ENCODE measurements at regions not wholly inside any gene's neighbourhood (a gene's known extent, or its start where the extent isn't known, plus 50 kb on each side); places are given as distances from the start of the nearest gene placed in this dataset.
"Not testable (repeated sequence)": the region's sequence is repeated elsewhere in the genome, so short reads cannot be mapped to it uniquely, and the experiment has no call there.

DNA sequence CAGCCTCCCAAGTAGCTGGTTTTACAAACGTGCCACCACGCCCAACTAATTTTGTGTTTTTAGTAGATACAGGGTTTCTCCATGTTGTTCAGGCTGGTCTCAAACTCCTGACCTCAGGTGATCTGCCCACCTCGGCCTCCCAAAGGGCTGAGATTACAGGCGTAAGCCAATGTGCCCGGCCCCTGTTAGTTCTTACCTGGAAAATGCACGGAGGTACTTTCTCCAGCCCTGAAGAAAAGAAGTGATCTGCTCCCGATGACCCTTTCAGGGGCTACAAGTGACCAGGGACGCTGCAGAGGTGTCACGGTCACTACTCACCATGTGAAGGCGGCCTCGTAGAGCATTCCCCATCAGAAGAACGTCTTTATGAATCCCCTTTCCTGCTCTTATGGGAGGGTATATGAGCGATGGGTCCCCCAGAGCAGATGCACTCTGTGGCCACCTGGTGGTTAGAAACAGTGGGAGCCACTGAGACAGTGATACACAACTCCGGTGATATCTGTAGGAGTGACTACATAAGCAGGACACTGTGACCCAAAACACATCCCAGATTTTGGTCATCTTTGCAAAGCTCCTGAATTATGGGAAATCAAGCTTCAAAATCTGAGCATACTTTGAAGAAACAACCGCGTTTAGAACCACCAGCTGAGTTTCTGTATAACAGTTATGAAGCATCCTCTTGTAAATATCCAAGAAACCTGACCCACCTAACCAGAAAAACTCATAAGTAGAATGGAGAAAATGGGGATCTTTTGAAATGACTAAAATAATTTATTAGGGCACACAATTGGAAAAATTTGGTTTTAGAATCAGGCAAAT is 102.7 kb upstream of the NBPF11 start:
- TF ChIP-seq CTCF (IDR thresholded peaks at IDR 0.05; ENCODE audit: unreplicated experiment), result peak; percentile 73
- not testable (repeated sequence) for H3K27me3 Mint-ChIP-seq (ENCODE audit: unreplicated experiment); H3K4me1 Mint-ChIP-seq (ENCODE audit: unreplicated experiment); H3K27ac Mint-ChIP-seq (ENCODE audit: unreplicated experiment); H3K36me3 Mint-ChIP-seq (ENCODE audit: low read depth, unreplicated experiment); H3K9me3 Mint-ChIP-seq (ENCODE audit: unreplicated experiment); H3K4me3 Mint-ChIP-seq (ENCODE audit: unreplicated experiment)
- DNase-seq (ENCODE audit: low spot score), result peak; percentile 17

DNA sequence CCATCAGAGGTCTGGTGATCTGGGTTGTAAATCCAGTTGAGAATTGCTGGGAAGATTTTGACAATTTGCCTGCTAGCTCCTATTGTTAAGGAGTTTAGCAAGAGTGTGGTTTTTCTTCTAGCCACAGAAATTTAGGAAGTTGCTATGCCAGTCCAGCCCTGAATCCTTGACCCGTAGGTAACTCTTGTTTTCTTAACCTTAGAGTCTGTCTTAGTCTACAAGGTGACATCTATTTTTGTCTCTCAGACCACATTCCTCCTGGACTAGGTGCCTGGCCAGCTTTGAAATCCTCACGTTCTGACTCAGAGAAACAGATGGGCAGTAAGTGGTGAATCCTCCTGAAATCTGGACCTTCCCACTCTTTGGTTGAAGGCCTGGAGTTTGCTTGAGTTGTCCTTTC is 101.7 kb upstream of the NBPF11 start:
- H3K27me3 Mint-ChIP-seq (ENCODE audit: unreplicated experiment); H3K36me3 Mint-ChIP-seq (ENCODE audit: low read depth, unreplicated experiment); DNase-seq (ENCODE audit: low spot score); H3K27ac Mint-ChIP-seq (ENCODE audit: unreplicated experiment); H3K4me1 Mint-ChIP-seq (ENCODE audit: unreplicated experiment); H3K4me3 Mint-ChIP-seq (ENCODE audit: unreplicated experiment); H3K9me3 Mint-ChIP-seq (ENCODE audit: unreplicated experiment): not testable (repeated sequence)

DNA sequence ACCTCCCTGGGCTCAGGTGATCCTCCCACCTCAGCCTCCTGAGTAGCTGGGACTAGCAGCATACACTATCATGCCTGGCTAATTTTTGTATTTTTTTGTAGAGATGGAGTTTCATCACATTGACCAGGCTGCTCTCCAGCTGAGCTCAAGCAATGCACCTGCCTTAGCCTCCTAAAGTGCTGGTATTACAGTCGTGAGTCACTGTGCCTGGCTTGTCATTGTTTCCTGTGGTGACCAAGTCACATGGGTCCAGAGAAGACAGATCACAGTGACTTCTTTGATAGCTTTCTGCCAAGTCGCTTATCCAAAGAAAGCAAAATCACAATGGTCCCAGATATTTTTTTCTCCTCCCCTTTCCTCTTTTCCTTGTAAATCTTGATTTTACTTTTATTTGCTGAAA is 96.7 kb upstream of the NBPF11 start:
- not testable (repeated sequence) for H3K4me3 Mint-ChIP-seq (ENCODE audit: unreplicated experiment); H3K9me3 Mint-ChIP-seq (ENCODE audit: unreplicated experiment); DNase-seq (ENCODE audit: low spot score); H3K27me3 Mint-ChIP-seq (ENCODE audit: unreplicated experiment); H3K4me1 Mint-ChIP-seq (ENCODE audit: unreplicated experiment); H3K27ac Mint-ChIP-seq (ENCODE audit: unreplicated experiment); H3K36me3 Mint-ChIP-seq (ENCODE audit: low read depth, unreplicated experiment)

- DNase-seq (ENCODE audit: low spot score), result peak; percentile 14
- not testable (repeated sequence) for H3K4me1 Mint-ChIP-seq (ENCODE audit: unreplicated experiment); H3K27me3 Mint-ChIP-seq (ENCODE audit: unreplicated experiment); H3K27ac Mint-ChIP-seq (ENCODE audit: unreplicated experiment); H3K9me3 Mint-ChIP-seq (ENCODE audit: unreplicated experiment); H3K4me3 Mint-ChIP-seq (ENCODE audit: unreplicated experiment); H3K36me3 Mint-ChIP-seq (ENCODE audit: low read depth, unreplicated experiment)
Observed at GRCh38 chr1:148246258-148246861, 94.3 kb upstream of the NBPF11 start.

DNA sequence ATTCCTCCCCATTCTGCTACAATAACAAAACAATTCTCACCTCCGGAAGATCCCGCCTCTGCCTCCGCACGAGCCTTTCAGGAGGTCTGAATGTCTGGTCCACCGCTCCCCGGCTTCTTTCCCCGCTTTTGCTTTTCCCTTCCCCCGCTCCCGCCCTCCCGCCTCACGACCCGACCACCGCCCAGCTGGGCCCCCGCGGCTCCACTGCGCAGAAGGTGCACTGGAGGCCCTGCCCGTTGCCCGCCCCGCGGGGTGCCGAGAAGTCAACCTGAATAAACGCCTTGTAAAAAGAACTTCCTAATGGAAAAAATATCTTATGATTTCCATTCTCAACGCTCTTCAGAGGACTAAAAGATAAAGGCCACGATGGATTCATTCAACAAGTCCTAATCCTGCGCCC is 93.8 kb upstream of the NBPF11 start:
- not testable (repeated sequence) for H3K9me3 Mint-ChIP-seq (ENCODE audit: unreplicated experiment); DNase-seq (ENCODE audit: low spot score); H3K4me3 Mint-ChIP-seq (ENCODE audit: unreplicated experiment); H3K27ac Mint-ChIP-seq (ENCODE audit: unreplicated experiment); H3K36me3 Mint-ChIP-seq (ENCODE audit: low read depth, unreplicated experiment); H3K4me1 Mint-ChIP-seq (ENCODE audit: unreplicated experiment); H3K27me3 Mint-ChIP-seq (ENCODE audit: unreplicated experiment)

- DNase-seq (ENCODE audit: low spot score); H3K4me3 Mint-ChIP-seq (ENCODE audit: unreplicated experiment); H3K9me3 Mint-ChIP-seq (ENCODE audit: unreplicated experiment); H3K4me1 Mint-ChIP-seq (ENCODE audit: unreplicated experiment); H3K27ac Mint-ChIP-seq (ENCODE audit: unreplicated experiment); H3K27me3 Mint-ChIP-seq (ENCODE audit: unreplicated experiment); H3K36me3 Mint-ChIP-seq (ENCODE audit: low read depth, unreplicated experiment): not testable (repeated sequence)
Observed at GRCh38 chr1:148245443-148245842, 93.4 kb upstream of the NBPF11 start.

- DNase-seq (ENCODE audit: low spot score), result not testable (repeated sequence)
Observed at GRCh38 chr1:148233250-148233649, 81.2 kb upstream of the NBPF11 start.

DNA sequence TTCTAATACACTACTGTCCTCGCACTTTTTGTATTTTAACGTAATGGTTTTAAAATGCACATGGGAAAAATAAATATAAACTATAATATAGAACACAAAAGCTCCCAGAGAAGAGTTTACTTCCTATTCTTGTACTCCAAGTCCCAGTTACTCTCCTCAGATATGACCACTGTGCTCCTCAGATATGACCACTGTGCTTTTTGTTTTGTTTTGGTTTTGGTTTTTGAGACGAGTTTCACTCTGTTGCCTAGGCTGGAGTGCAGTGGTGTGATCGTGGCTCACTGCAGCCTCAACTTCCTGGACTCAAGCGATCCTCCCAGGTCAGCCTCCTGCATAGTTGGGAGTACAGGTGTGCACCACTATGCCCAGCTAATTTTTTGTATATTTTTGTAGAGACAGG is 76.8 kb upstream of the NBPF11 start:
- not testable (repeated sequence) for H3K4me1 Mint-ChIP-seq (ENCODE audit: unreplicated experiment); H3K27ac Mint-ChIP-seq (ENCODE audit: unreplicated experiment); DNase-seq (ENCODE audit: low spot score); H3K9me3 Mint-ChIP-seq (ENCODE audit: unreplicated experiment); H3K4me3 Mint-ChIP-seq (ENCODE audit: unreplicated experiment); H3K27me3 Mint-ChIP-seq (ENCODE audit: unreplicated experiment); H3K36me3 Mint-ChIP-seq (ENCODE audit: low read depth, unreplicated experiment)

More at GRCh38 chr1:148233250-148233649, 81.2 kb upstream of the NBPF11 start:
- H3K27me3 Mint-ChIP-seq (ENCODE audit: unreplicated experiment); H3K4me1 Mint-ChIP-seq (ENCODE audit: unreplicated experiment); H3K27ac Mint-ChIP-seq (ENCODE audit: unreplicated experiment); H3K36me3 Mint-ChIP-seq (ENCODE audit: low read depth, unreplicated experiment); H3K9me3 Mint-ChIP-seq (ENCODE audit: unreplicated experiment); H3K4me3 Mint-ChIP-seq (ENCODE audit: unreplicated experiment): not testable (repeated sequence)

DNA sequence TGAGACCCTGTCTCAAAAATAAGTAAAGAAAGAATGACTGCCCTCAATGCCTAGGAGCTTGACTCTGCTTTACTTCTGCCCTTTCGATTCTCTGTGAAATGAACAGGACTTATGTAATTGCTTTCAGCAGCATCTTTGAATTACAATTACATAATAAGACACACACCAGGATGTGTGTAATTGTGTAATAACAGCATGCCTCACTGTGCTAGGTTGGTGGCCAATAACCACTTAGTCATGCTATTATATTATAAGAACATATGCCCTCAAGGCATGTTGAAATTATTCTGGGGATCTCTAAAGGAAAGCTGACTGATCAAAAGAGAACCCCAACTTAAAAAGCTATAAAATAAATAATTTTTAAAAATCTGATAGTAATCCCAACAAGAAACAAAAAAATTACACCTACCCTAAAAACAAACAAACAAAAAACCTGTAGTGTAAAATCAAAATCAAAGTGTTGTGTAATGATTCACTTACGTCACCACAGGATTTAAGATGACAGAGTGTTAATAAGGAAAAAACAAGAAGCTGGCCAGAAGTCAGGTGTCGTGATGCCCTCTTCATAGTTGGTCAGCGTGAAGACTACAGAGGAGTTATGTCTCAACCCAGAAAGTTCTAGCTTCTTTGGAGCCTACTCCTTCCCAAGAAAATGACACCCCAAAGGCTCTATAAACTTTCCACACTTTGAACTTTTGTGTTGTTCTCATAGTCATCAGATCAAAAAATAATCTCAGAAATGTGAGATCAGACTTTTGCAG is 70.5 kb upstream of the NBPF11 start:
- H3K36me3 Mint-ChIP-seq (ENCODE audit: low read depth, unreplicated experiment); H3K4me1 Mint-ChIP-seq (ENCODE audit: unreplicated experiment); H3K27me3 Mint-ChIP-seq (ENCODE audit: unreplicated experiment); H3K4me3 Mint-ChIP-seq (ENCODE audit: unreplicated experiment); H3K27ac Mint-ChIP-seq (ENCODE audit: unreplicated experiment); H3K9me3 Mint-ChIP-seq (ENCODE audit: unreplicated experiment); DNase-seq (ENCODE audit: low spot score): not testable (repeated sequence)

DNA sequence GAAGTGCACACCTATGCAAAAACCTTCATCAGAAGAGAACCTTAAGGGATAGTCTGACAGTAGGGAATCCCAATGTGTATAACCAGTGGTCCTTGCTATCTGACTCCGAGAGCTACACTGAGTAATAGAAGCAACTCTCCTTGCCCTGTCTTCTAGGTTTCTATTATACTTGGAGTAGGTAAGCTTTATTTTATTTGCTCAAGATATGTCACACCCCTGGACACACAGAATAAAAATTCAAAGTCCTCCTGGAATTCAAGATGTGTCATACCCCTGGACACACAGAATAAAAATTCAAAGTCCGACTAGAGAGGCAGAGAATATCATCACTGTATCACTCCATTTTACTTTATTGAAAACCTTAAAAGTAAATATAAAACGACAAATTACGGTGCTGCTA is 69.5 kb upstream of the NBPF11 start:
- DNase-seq (ENCODE audit: low spot score); H3K36me3 Mint-ChIP-seq (ENCODE audit: low read depth, unreplicated experiment); H3K27ac Mint-ChIP-seq (ENCODE audit: unreplicated experiment); H3K4me3 Mint-ChIP-seq (ENCODE audit: unreplicated experiment); H3K27me3 Mint-ChIP-seq (ENCODE audit: unreplicated experiment); H3K9me3 Mint-ChIP-seq (ENCODE audit: unreplicated experiment); H3K4me1 Mint-ChIP-seq (ENCODE audit: unreplicated experiment): not testable (repeated sequence)

GRCh38 chr1:148219229-148219628 is 67.1 kb upstream of the NBPF11 start:
- not testable (repeated sequence) for H3K36me3 Mint-ChIP-seq (ENCODE audit: low read depth, unreplicated experiment); H3K4me3 Mint-ChIP-seq (ENCODE audit: unreplicated experiment); H3K4me1 Mint-ChIP-seq (ENCODE audit: unreplicated experiment); DNase-seq (ENCODE audit: low spot score); H3K9me3 Mint-ChIP-seq (ENCODE audit: unreplicated experiment); H3K27ac Mint-ChIP-seq (ENCODE audit: unreplicated experiment); H3K27me3 Mint-ChIP-seq (ENCODE audit: unreplicated experiment)
